GM12878 (cell line): ENCODE measurements at regions not wholly inside any gene's neighbourhood (a gene's known extent, or its start where the extent isn't known, plus 50 kb on each side); places are given as distances from the start of the nearest gene placed in this dataset.
"Not testable (repeated sequence)": the region's sequence is repeated elsewhere in the genome, so short reads cannot be mapped to it uniquely, and the experiment has no call there.

Source experiments
- ATAC-seq: fragments of 200-7000 bp; cut with Tn5 transposase; 3 replicates; pipeline ENCODE4 v1.9.1; 2020; ENCODE audit warnings: mild to moderate bottlenecking, moderate library complexity
- BruUV-seq: library from RNA; stranded (reverse); fragments of 400-500 nt; replicated peaks from 2 replicates; lab custom pipeline; 2021; lab: Mats Ljungman, UMichigan
- CTCF ChIA-PET: fragments of 300-600 bp; sonication (Branson Sonifier 250); formaldehyde crosslinking; extraction: SDS; loops from one replicate; lab custom pipeline; 2021; ENCODE audit warnings: inconsistent platforms; lab: Yijun Ruan, JAX
- POLR2A ChIA-PET: fragments of 350-600 bp; formaldehyde crosslinking; extraction: SDS; loops from one replicate; lab custom pipeline; 2021; ENCODE audit warnings: inconsistent platforms; lab: Charles Lee
- RAD21 ChIA-PET: fragments of 300-600 bp; sonication (Branson Sonifier 250); formaldehyde crosslinking; loops from one replicate; lab custom pipeline; 2023; ENCODE audit warnings: antibody characterized with exemption; ENCODE audit not compliant: unreplicated experiment; lab: Charles Lee
- SMC1A ChIA-PET: fragments of 300-600 bp; sonication (Branson Sonifier 250); formaldehyde crosslinking; loops from one replicate; lab custom pipeline; 2023; ENCODE audit not compliant: unreplicated experiment, uncharacterized antibody; lab: Charles Lee
- DNase-seq: peaks from one replicate; pipeline ENCODE4 v3.0.0-alpha.2; 2011; ENCODE audit warnings: low read depth, low spot score
- FAIRE-seq: peaks from 3 replicates; lab custom pipeline; 2011; peaks lifted over from hg19 to GRCh38; lab: Jason Lieb, UNC
- H2AFZ ChIP-seq: 2 replicates; pipeline ENCODE4 v1.6.0; 2011; ENCODE audit warnings: low read depth, low read length, control low read depth; ENCODE audit not compliant: control insufficient read depth
- H3K27ac ChIP-seq: 2 replicates; pipeline ENCODE4 v1.5.1; 2011; ENCODE audit warnings: control low read depth; ENCODE audit not compliant: control insufficient read depth, insufficient read depth
- H3K27me3 ChIP-seq, 2 experiments: replicated peaks in 1 of 2; 2 replicates each; pipeline versions ENCODE4 v1.6.0 to v1.6.1; 2011; ENCODE audit warnings: low read length in 1 of 2; ENCODE audit not compliant: control insufficient read depth in 2 of 2, insufficient read depth in 2 of 2
- H3K36me3 ChIP-seq, 2 experiments: 2 replicates each; pipeline ENCODE4 v1.5.1; 2011; ENCODE audit warnings: low read length in 1 of 2; ENCODE audit not compliant: control insufficient read depth in 2 of 2, insufficient read depth in 2 of 2
- H3K4me1 ChIP-seq: 2 replicates; pipeline ENCODE4 v1.6.1; 2011; ENCODE audit warnings: mild to moderate bottlenecking, low read length, moderate library complexity, mixed read lengths; ENCODE audit not compliant: control insufficient read depth, insufficient read depth
- H3K4me2 ChIP-seq: 2 replicates; pipeline ENCODE4 v1.6.0; 2011; ENCODE audit warnings: control low read depth; ENCODE audit not compliant: control insufficient read depth, insufficient read depth
- H3K4me3 ChIP-seq: fragments of 200-600 bp; sonication (generic); 2 replicates; pipeline ENCODE4 v1.5.1; 2016
- H3K79me2 ChIP-seq: 2 replicates; pipeline ENCODE4 v1.6.0; 2011; ENCODE audit warnings: low read length; ENCODE audit not compliant: control insufficient read depth, insufficient read depth
- H3K9ac ChIP-seq: 2 replicates; pipeline ENCODE4 v1.8.0; 2011; ENCODE audit warnings: low read length, control low read depth, mixed read lengths; ENCODE audit not compliant: control insufficient read depth, insufficient read depth
- H3K9me3 ChIP-seq: replicated peaks from 3 replicates; pipeline ENCODE4 v1.5.1; 2011; ENCODE audit warnings: mild to moderate bottlenecking, low read length; ENCODE audit not compliant: control insufficient read depth, insufficient read depth
- H4K20me1 ChIP-seq: 2 replicates; pipeline ENCODE4 v1.6.0; 2011; ENCODE audit not compliant: control insufficient read depth, insufficient read depth
- CBFB ChIP-seq: IDR thresholded peaks from 2 replicates; pipeline ENCODE4 v1.6.1; 2016; ENCODE audit warnings: antibody characterized with exemption, low read depth
- CHD2 ChIP-seq: IDR thresholded peaks from 2 replicates; pipeline ENCODE4 v1.6.1; 2011; ENCODE audit warnings: low read depth, low read length, improper control_type of control experiment, borderline replicate concordance
- IKZF1 ChIP-seq: fragments of 450-650 bp; conservative IDR thresholded peaks from 2 replicates; pipeline ENCODE4 v1.6.1; 2017; ENCODE audit warnings: antibody characterized with exemption, mild to moderate bottlenecking
- KDM1A ChIP-seq: fragments of 200-600 bp; sonication (generic); IDR thresholded peaks from 2 replicates; pipeline ENCODE4 v1.6.1; 2016; ENCODE audit warnings: borderline replicate concordance
- MTA3 ChIP-seq: IDR thresholded peaks from 2 replicates; pipeline ENCODE4 v1.6.1; 2012; ENCODE audit warnings: low read length, inconsistent platforms, borderline replicate concordance
- NFXL1 ChIP-seq: fragments of 450-650 bp; IDR thresholded peaks from 2 replicates; pipeline ENCODE4 v1.6.1; 2017; ENCODE audit warnings: antibody characterized with exemption, mild to moderate bottlenecking, borderline replicate concordance
- NRF1 ChIP-seq: conservative IDR thresholded peaks from 2 replicates; pipeline ENCODE4 v1.6.1; 2011; ENCODE audit warnings: mild to moderate bottlenecking, low read depth, low read length, improper control_type of control experiment
- RB1 ChIP-seq: fragments of 450-650 bp; formaldehyde crosslinking; IDR thresholded peaks from 2 replicates; pipeline ENCODE4 v1.6.1; 2017; ENCODE audit warnings: mild to moderate bottlenecking, borderline replicate concordance
- SUPT20H ChIP-seq: IDR thresholded peaks from 2 replicates; pipeline ENCODE4 v1.6.1; 2011; ENCODE audit warnings: low read depth, mild to moderate bottlenecking, low read length, moderate library complexity, borderline replicate concordance; ENCODE audit not compliant: control insufficient read depth
- USF1 ChIP-seq: IDR thresholded peaks from 2 replicates; pipeline ENCODE4 v1.6.1; 2011; ENCODE audit warnings: borderline replicate concordance, low read depth, mild to moderate bottlenecking, moderate library complexity, mixed read lengths, low read length; ENCODE audit not compliant: insufficient read depth; ENCODE audit errors: extremely low read length
- WGBS: methylation state at CpG from one replicate; pipeline ENCODE4 v1.1.6; 2016; ENCODE audit warnings: low lambda C conversion rate; ENCODE audit not compliant: insufficient replicate concordance, insufficient coverage; ENCODE audit errors: missing lambda C conversion rate; 5-methylcytosine and 5-hydroxymethylcytosine counted together
- in situ Hi-C: fragments of 300-500 bp; cut with MboI; formaldehyde crosslinking; loops from 9 replicates; pipeline ENCODE4 v1.14.3; 2018; ENCODE audit warnings: mixed read lengths
- intact Hi-C: fragments of 100-400 bp; cut with micrococcal nuclease; formaldehyde crosslinking; loops from one replicate; pipeline ENCODE4 v1.14.2; 2022; ENCODE audit not compliant: unreplicated experiment
- TF ChIP-seq, protein P1 (sequence below): fragments of 450-650 bp; formaldehyde crosslinking; IDR thresholded peaks from 2 replicates; pipeline ENCODE4 v1.4.0; 2022; ENCODE audit warnings: mild to moderate bottlenecking, moderate library complexity

- Histone ChIP-seq H3K79me2 (no peaks in the 10 kb centered on the region), H3K4me1 (no peaks in the 10 kb centered on the region), H2AFZ (no peak overlapping the region), H3K27ac (no peak overlapping the region), H3K36me3 (no peaks in the 10 kb centered on the region), H3K4me2 (no peak overlapping the region), H3K9ac (no peak overlapping the region), H4K20me1 (no peaks in the 10 kb centered on the region), H3K4me3 (no peak overlapping the region), H3K27me3 (no peaks in the 10 kb centered on the region), H3K9me3 (no peaks in the 10 kb centered on the region)
- ATAC-seq (no peak), DNase-seq (no peak), FAIRE-seq (no peak)
- in situ Hi-C loops: no loop called here
- ChIA-PET RAD21 (no interaction called here), POLR2A (no interaction called here), CTCF (no interaction called here), SMC1A (no interaction called here)
- no peak for TF ChIP-seq CHD2
- TF ChIP-seq, protein P1, sequence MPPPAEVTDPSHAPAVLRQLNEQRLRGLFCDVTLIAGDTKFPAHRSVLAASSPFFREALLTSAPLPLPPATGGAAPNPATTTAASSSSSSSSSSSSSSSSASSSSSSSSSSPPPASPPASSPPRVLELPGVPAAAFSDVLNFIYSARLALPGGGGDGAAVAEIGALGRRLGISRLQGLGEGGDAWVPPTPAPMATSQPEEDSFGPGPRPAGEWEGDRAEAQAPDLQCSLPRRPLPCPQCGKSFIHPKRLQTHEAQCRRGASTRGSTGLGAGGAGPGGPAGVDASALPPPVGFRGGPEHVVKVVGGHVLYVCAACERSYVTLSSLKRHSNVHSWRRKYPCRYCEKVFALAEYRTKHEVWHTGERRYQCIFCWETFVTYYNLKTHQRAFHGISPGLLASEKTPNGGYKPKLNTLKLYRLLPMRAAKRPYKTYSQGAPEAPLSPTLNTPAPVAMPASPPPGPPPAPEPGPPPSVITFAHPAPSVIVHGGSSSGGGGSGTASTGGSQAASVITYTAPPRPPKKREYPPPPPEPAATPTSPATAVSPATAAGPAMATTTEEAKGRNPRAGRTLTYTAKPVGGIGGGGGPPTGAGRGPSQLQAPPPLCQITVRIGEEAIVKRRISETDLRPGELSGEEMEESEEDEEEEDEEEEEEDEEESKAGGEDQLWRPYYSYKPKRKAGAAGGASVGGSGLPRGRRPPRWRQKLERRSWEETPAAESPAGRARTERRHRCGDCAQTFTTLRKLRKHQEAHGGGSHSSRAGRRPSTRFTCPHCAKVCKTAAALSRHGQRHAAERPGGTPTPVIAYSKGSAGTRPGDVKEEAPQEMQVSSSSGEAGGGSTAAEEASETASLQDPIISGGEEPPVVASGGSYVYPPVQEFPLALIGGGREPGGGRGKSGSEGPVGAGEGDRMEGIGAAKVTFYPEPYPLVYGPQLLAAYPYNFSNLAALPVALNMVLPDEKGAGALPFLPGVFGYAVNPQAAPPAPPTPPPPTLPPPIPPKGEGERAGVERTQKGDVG (CRISPR knock-in tag): no peak
- no peak for TF ChIP-seq MTA3
- no peak for TF ChIP-seq SUPT20H
- TF ChIP-seq CBFB: no peak
- TF ChIP-seq NRF1: no peak
- TF ChIP-seq KDM1A: no peak
- TF ChIP-seq USF1: no peak
- no peak for TF ChIP-seq IKZF1
- no peak for TF ChIP-seq RB1
- no peak for TF ChIP-seq NFXL1
- intact Hi-C loops: no loop called here
- 19% methylated on average over 4 of the region's 4 CpGs for WGBS
- no TSS peak for BruUV-seq
Measured at GRCh38 chr1:60874718-60875117, 207.6 kb upstream of the NFIA start.

DNA sequence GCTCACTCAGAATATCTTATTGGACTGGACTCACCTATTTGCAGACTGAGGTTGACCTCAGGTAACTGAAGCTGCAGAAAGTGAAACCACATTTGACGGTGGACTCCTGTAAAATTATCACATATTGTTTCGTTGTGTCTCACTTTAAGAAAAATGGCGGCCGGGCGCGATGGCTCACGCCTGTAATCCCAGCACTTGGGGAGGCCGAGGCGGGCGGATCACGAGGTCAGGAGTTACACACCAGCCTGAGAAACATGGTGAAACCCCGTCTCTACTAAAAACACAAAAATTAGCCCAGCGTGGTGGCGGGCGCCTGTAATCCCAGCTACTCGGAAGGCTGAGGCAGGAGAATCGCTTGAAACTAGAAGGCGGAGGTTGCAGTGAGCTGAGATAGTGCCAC, 209.0 kb upstream of the NFIA start:
- H3K4me3 ChIP-seq, H2AFZ ChIP-seq, POLR2A ChIA-PET, ATAC-seq, H4K20me1 ChIP-seq, CTCF ChIA-PET, in situ Hi-C loops, H3K9ac ChIP-seq, H3K9me3 ChIP-seq, H3K79me2 ChIP-seq, BruUV-seq, RAD21 ChIA-PET, intact Hi-C loops, SMC1A ChIA-PET, H3K4me1 ChIP-seq, H3K27me3 ChIP-seq, H3K27ac ChIP-seq, H3K4me2 ChIP-seq, FAIRE-seq, H3K36me3 ChIP-seq, DNase-seq: not testable (repeated sequence)
- 59% methylated on average over 18 of the region's 18 CpGs for WGBS
